Astrocyte (in vitro differentiated cells and primary cell): ENCODE measurements at regions not wholly inside any gene's neighbourhood (a gene's known extent, or its start where the extent isn't known, plus 50 kb on each side); places are given as distances from the start of the nearest gene placed in this dataset.

Experiments
- EZH2 ChIP-seq: IDR thresholded peaks from 2 replicates; pipeline ENCODE4 v1.6.1; 2012; ENCODE audit warnings: mild to moderate bottlenecking, low read length, inconsistent platforms; ENCODE audit not compliant: insufficient read depth
- TF ChIP-seq, protein P1 (sequence below): IDR thresholded peaks from 2 replicates; pipeline ENCODE4 v1.5.1; 2011; ENCODE audit warnings: low read depth, mild to moderate bottlenecking, inconsistent platforms, low read length, moderate library complexity; ENCODE audit not compliant: insufficient read depth

GRCh38 chr6:2344319-2344905 is 99.0 kb upstream of the GMDS start:
- TF ChIP-seq, protein P1, sequence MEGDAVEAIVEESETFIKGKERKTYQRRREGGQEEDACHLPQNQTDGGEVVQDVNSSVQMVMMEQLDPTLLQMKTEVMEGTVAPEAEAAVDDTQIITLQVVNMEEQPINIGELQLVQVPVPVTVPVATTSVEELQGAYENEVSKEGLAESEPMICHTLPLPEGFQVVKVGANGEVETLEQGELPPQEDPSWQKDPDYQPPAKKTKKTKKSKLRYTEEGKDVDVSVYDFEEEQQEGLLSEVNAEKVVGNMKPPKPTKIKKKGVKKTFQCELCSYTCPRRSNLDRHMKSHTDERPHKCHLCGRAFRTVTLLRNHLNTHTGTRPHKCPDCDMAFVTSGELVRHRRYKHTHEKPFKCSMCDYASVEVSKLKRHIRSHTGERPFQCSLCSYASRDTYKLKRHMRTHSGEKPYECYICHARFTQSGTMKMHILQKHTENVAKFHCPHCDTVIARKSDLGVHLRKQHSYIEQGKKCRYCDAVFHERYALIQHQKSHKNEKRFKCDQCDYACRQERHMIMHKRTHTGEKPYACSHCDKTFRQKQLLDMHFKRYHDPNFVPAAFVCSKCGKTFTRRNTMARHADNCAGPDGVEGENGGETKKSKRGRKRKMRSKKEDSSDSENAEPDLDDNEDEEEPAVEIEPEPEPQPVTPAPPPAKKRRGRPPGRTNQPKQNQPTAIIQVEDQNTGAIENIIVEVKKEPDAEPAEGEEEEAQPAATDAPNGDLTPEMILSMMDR: no peak
- no peak for TF ChIP-seq EZH2
